ENCODE measurements at regions not wholly inside any gene's neighbourhood (a gene's known extent, or its start where the extent isn't known, plus 50 kb on each side); places are given as distances from the start of the nearest gene placed in this dataset.

- WGBS, result 13% methylated on average over 1 of the region's 1 CpG
Observed at GRCh38 chr3:81218023-81218422, 543.4 kb downstream of the GBE1 start.

GRCh38 chr3:81217101-81217500 is 544.3 kb downstream of the GBE1 start:
- WGBS, result 94% methylated on average over 2 of the region's 2 CpGs
- H3K36me3 ChIP-seq (ENCODE audit: control insufficient read depth in 4 of 4, insufficient read depth in 3 of 4, low read depth in 1 of 4, low read length in 3 of 4), result no peaks in the 10 kb centered on the region
- TF ChIP-seq TAF1 (conservative IDR thresholded peaks at IDR 0.05) (no peak), HNF4G (IDR thresholded peaks at IDR 0.05) (no peak), ZBTB33 (IDR thresholded peaks at IDR 0.05) (no peak), ATF3 (IDR thresholded peaks at IDR 0.05) (no peak), FOXA2 (IDR thresholded peaks at IDR 0.05) (no peak), EGR1 (IDR thresholded peaks at IDR 0.05; ENCODE audit: low read depth in 2 of 2) (no peak), RAD21 (IDR thresholded peaks at IDR 0.05) (no peak), REST (IDR thresholded peaks at IDR 0.05) (no peak)

More at GRCh38 chr3:81218023-81218422, 543.4 kb downstream of the GBE1 start:
- Histone ChIP-seq H3K36me3 (ENCODE audit: control insufficient read depth in 4 of 4, insufficient read depth in 3 of 4, low read depth in 1 of 4, low read length in 3 of 4) (no peaks in the 10 kb centered on the region), H3K27me3 (ENCODE audit: control insufficient read depth in 4 of 4, insufficient read depth in 4 of 4, low read length in 3 of 4) (peaks cover 0 to 3% (median 0%) of the 10 kb centered on the region in 4 donors), H3K9me3 (ENCODE audit: control insufficient read depth in 4 of 4, low read length in 3 of 4) (no peaks in the 10 kb centered on the region), H3K4me3 (ENCODE audit: low read depth in 1 of 3, low read length in 3 of 3) (no peak overlapping the region), H3K9ac (ENCODE audit: low read depth in 1 of 2, low read length in 2 of 2) (no peak overlapping the region), H3K4me1 (ENCODE audit: control insufficient read depth in 4 of 4, insufficient read depth in 4 of 4, low read length in 3 of 4) (no peaks in the 10 kb centered on the region), H3K27ac (ENCODE audit: low read depth in 1 of 2, low read length in 2 of 2) (no peak overlapping the region)
- no peak for DNase-seq (ENCODE audit: low spot score)
- TF ChIP-seq FOXA1 (IDR thresholded peaks at IDR 0.05), result no peak
- no peak for TF ChIP-seq FOXA2 (IDR thresholded peaks at IDR 0.05)
- no peak for TF ChIP-seq EGR1 (IDR thresholded peaks at IDR 0.05; ENCODE audit: low read depth in 2 of 2)
- TF ChIP-seq HNF4G (IDR thresholded peaks at IDR 0.05), result no peak
- no peak for TF ChIP-seq HNF4A (conservative IDR thresholded peaks at IDR 0.05)
- no peak for TF ChIP-seq ATF3 (IDR thresholded peaks at IDR 0.05)
- peak; percentile 75 to 76 for TF ChIP-seq RAD21 (IDR thresholded peaks at IDR 0.05)
- peak; percentile 36 for TF ChIP-seq CTCF (IDR thresholded peaks at IDR 0.05; ENCODE audit: low read depth, low read length, missing input control)
- no peak for TF ChIP-seq JUND (IDR thresholded peaks at IDR 0.05)
- no peak for TF ChIP-seq NR2F2 (IDR thresholded peaks at IDR 0.05)
- no peak for TF ChIP-seq REST (IDR thresholded peaks at IDR 0.05)
- no peak for TF ChIP-seq RXRA (IDR thresholded peaks at IDR 0.05)

More at GRCh38 chr3:81217101-81217500, 544.3 kb downstream of the GBE1 start:
- Histone ChIP-seq H3K4me3 (ENCODE audit: low read depth in 1 of 3, low read length in 3 of 3) (no peak overlapping the region), H3K4me1 (ENCODE audit: control insufficient read depth in 4 of 4, insufficient read depth in 4 of 4, low read length in 3 of 4) (no peaks in the 10 kb centered on the region), H3K9me3 (ENCODE audit: control insufficient read depth in 4 of 4, low read length in 3 of 4) (no peaks in the 10 kb centered on the region), H3K27me3 (ENCODE audit: control insufficient read depth in 4 of 4, insufficient read depth in 4 of 4, low read length in 3 of 4) (no peaks in the 10 kb centered on the region), H3K9ac (ENCODE audit: low read depth in 1 of 2, low read length in 2 of 2) (no peak overlapping the region), H3K27ac (ENCODE audit: low read depth in 1 of 2, low read length in 2 of 2) (no peak overlapping the region)
- DNase-seq (ENCODE audit: low spot score), result no peak
